ENCODE measurements at regions not wholly inside any gene's neighbourhood (a gene's known extent, or its start where the extent isn't known, plus 50 kb on each side); places are given as distances from the start of the nearest gene placed in this dataset.
"Not testable (repeated sequence)": the region's sequence is repeated elsewhere in the genome, so short reads cannot be mapped to it uniquely, and the experiment has no call there.

DNA sequence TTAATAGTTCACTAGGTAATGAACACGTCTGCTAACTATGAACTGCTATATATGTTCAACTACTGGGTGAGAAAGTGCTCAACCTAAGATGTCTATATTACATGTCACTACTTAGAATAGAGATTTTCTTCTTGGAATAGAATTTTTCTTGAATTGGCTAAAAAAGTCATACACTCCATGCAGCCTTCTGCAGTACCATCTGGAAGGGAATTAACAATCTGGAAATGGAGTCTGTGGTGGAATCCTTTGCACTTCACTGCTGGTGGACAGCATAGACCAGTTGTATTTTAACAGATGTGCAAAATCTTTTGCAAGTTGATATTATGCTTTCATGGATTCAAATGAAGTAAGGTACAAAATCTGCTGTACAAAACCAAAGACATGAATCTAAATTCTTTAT, 799.6 kb downstream of the KCNJ3 start:
- Mint-ChIP-seq H3K4me3 (no peak overlapping the region), H3K9me3 (peaks cover 4% of the 10 kb centered on the region), H3K36me3 (ENCODE audit: low read depth) (no peaks in the 10 kb centered on the region), H3K4me1 (ENCODE audit: low read depth) (no peaks in the 10 kb centered on the region), H3K27ac (no peak overlapping the region), H3K27me3 (ENCODE audit: low read depth) (no peaks in the 10 kb centered on the region)

DNA sequence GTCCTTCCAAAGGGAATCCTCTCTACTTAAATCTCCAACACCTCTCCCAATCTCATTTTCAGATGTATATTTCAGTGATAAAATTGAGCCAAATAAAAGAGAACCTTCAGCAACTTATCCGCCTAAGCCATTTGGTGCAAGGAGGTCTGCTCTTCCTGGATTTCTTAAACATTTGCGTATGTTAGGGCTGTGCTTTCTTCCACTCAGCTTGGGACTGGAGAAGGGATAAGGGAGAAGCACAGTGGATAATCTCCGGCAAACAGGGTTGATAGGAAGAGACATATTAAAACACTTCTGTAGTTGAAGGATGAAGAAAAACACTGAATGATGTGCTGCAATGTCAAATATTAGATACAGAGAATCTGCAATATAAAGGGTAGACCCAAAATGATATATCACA, 796.2 kb downstream of the KCNJ3 start:
- Mint-ChIP-seq H3K4me3 (no peak overlapping the region), H3K27ac (no peak overlapping the region), H3K9me3 (peaks cover 4% of the 10 kb centered on the region)

DNA sequence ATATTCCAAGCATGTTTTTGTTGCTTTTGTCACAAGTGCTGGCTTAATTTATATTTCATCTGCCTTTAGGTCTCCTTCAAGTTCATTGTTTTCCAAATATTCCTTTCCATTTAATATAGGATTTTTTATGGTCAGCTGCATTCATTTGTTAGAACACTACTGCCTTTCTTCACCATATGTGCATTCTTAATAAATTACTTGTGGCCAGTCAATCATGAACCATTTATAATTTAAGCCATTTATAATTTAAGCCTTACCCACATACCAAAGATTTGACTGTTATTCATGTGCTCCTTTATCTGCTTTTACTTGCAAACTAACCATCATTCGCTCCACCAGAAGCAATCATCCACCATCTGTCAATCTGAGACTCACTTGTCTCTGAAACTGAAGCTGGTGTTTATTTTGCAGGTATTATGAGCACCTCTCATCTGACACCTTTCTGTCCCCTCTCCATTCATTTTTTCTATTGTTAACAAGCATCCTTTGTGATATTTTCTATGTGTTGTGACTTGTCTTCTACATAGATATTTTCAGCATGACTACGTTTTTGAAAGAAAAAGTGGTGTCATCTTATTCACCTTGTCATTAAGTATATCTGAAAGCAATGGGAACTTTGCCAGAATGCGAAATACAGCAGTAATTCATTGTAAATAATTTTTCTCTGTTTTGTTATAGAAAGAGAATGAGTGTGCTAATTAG, 786.8 kb downstream of the KCNJ3 start:
- Mint-ChIP-seq H3K36me3 (ENCODE audit: low read depth) (no peaks in the 10 kb centered on the region), H3K9me3 (no peaks in the 10 kb centered on the region), H3K4me3 (no peak overlapping the region), H3K27me3 (ENCODE audit: low read depth) (no peaks in the 10 kb centered on the region), H3K4me1 (ENCODE audit: low read depth) (no peaks in the 10 kb centered on the region), H3K27ac (no peak overlapping the region)

More for the DNA sequence above, 796.2 kb downstream of the KCNJ3 start:
- no peaks in the 10 kb centered on the region for H3K27me3 Mint-ChIP-seq (ENCODE audit: low read depth)
- no peaks in the 10 kb centered on the region for H3K36me3 Mint-ChIP-seq (ENCODE audit: low read depth)
- no peaks in the 10 kb centered on the region for H3K4me1 Mint-ChIP-seq (ENCODE audit: low read depth)

DNA sequence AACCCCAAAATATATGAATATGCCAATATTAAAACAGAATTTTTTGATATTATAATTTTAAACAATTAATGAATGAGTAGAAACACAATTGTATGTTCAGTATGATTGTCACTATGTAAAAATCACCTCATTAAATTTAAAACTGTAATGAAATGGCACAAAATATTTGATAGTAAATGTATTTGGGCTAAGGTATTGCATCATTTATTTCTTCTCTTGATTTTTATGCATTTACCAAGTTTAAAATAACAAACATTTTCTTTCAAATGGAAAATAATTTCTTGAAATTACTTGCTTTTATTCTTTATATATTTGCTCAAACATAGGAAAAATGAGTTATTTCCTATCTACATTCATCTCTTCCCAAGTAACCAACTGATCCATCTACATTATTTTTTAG, 782.6 kb downstream of the KCNJ3 start:
- no peaks in the 10 kb centered on the region for H3K27me3 Mint-ChIP-seq (ENCODE audit: low read depth)
- H3K9me3 Mint-ChIP-seq, result no peaks in the 10 kb centered on the region
- no peaks in the 10 kb centered on the region for H3K4me1 Mint-ChIP-seq (ENCODE audit: low read depth)
- no peaks in the 10 kb centered on the region for H3K36me3 Mint-ChIP-seq (ENCODE audit: low read depth)
- no peak overlapping the region for H3K27ac Mint-ChIP-seq
- no peak overlapping the region for H3K4me3 Mint-ChIP-seq

DNA sequence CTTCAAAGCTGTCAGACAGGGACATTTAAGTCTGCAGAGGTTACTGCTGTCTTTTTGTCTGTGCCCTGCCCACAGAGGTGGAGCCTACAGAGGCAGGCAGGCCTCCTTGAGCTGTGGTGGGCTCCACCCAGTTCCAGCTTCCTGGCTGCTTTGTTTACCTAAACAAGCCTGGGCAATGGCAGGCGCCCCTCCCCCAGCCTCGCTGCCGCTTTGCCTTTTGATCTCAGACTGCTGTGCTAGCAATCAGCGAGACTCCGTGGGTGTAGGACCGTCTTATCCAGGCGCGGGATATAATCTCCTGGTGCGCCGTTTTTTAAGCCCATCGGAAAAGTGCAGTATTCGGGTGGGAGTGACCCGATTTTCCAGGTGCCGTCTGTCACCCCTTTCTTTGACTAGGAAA, 773.5 kb downstream of the KCNJ3 start:
- H3K27me3 Mint-ChIP-seq (ENCODE audit: low read depth); H3K9me3 Mint-ChIP-seq; H3K4me1 Mint-ChIP-seq (ENCODE audit: low read depth); H3K27ac Mint-ChIP-seq; H3K36me3 Mint-ChIP-seq (ENCODE audit: low read depth); H3K4me3 Mint-ChIP-seq: not testable (repeated sequence)

DNA sequence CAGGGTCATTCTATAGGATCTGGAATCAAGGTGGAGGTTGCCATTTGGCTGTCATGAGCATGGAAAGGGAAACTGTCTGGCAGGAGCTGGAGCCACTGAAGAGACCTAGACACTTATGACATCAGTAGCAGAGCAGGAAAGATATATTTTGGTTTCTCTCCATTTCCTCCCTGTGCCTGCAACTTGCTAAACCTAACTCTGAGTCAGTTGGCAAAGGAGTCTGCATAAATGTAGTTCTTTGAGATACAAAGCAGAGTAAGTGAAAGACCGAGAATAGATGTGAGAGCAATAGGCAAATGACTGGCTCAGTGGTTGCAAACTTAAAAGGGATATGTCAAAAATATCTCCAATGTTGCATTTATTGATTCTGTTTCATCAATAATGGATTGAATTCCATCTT, 757.7 kb downstream of the KCNJ3 start:
- no peaks in the 10 kb centered on the region for H3K4me1 Mint-ChIP-seq (ENCODE audit: low read depth)
- no peaks in the 10 kb centered on the region for H3K27me3 Mint-ChIP-seq (ENCODE audit: low read depth)
- no peak overlapping the region for H3K27ac Mint-ChIP-seq
- no peaks in the 10 kb centered on the region for H3K36me3 Mint-ChIP-seq (ENCODE audit: low read depth)
- H3K4me3 Mint-ChIP-seq, result no peak overlapping the region
- H3K9me3 Mint-ChIP-seq, result no peaks in the 10 kb centered on the region

DNA sequence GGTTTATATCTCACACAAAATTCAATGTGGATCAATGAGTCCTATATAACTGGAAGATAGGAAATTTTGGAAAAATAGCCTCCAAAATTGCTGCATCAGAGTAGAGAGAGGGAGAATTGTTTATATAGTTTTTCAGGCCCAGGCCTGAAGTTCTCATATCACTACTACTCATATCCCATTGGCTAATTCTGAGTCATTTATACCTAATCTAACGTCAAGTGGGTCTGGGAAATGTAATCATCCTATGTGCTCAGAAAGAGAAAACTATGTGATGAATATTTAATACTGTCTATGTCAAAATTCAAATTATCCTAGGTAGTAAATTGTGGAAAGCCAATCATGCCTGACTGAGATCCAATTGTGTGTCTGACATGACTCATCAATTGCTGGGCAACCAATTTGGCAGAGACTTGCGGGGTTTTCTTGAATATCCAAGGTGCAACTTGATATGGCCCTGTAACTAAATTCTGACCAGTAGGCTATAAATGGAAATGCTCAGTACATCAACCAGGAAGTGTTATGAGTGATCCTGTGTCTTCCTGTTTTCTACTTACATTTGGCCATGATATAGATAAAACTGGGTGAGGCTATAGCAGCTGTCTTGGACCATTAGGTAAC, 744.4 kb downstream of the KCNJ3 start:
- H3K9me3 Mint-ChIP-seq, result peaks cover 5% of the 10 kb centered on the region
- no peaks in the 10 kb centered on the region for H3K27me3 Mint-ChIP-seq (ENCODE audit: low read depth)
- H3K27ac Mint-ChIP-seq, result no peak overlapping the region
- H3K4me3 Mint-ChIP-seq, result no peak overlapping the region
- H3K36me3 Mint-ChIP-seq (ENCODE audit: low read depth), result no peaks in the 10 kb centered on the region
- no peaks in the 10 kb centered on the region for H3K4me1 Mint-ChIP-seq (ENCODE audit: low read depth)

DNA sequence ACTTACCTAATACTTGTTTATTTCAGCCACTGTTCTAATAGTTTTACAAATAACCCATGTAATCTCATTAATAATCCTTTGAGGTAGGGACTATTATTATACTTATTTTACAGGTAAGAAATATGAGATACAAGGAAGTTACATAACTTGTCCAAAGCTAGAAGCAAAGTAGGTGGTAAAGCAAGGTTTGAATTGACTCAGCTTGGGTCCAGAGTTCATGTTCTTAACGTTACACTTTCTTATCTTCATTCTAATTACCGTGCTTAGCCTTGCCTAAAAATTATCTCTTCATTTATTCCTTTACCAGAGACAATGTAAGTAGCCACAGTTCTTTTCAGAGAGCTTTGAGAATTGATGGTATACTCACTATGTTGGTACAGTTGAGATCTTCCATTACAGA, 743.6 kb downstream of the KCNJ3 start:
- no peak overlapping the region for H3K4me3 Mint-ChIP-seq
- peaks cover 5% of the 10 kb centered on the region for H3K9me3 Mint-ChIP-seq
- no peaks in the 10 kb centered on the region for H3K36me3 Mint-ChIP-seq (ENCODE audit: low read depth)
- H3K4me1 Mint-ChIP-seq (ENCODE audit: low read depth), result no peaks in the 10 kb centered on the region
- no peak overlapping the region for H3K27ac Mint-ChIP-seq
- no peaks in the 10 kb centered on the region for H3K27me3 Mint-ChIP-seq (ENCODE audit: low read depth)

DNA sequence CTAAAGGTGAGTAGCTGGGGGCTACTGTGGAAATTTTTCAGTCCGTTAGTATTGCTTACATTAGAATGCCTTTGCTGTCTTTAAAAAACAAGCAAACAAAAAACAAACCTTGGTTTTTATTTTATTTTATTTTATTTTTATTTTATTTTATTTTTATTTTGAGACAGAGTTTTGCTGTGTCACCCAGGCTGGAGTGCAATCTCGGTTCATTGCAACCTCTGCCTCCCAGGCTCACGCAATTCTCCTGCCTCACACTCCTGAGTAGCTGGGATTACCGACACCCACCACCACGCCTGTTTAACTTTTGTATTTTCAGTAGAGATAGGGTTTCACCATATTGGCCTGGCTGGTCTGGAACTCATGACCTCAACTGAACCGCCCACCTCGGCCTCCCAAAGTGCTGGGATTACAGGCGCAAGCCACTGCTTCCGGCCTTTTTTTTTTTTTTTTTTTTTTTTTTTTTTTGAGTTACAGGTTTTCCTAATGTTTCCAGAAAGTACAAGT, 732.6 kb downstream of the KCNJ3 start:
- Mint-ChIP-seq H3K4me1 (ENCODE audit: low read depth) (no peaks in the 10 kb centered on the region), H3K36me3 (ENCODE audit: low read depth) (no peaks in the 10 kb centered on the region), H3K9me3 (no peaks in the 10 kb centered on the region), H3K27me3 (ENCODE audit: low read depth) (no peaks in the 10 kb centered on the region), H3K27ac (no peak overlapping the region), H3K4me3 (no peak overlapping the region)

DNA sequence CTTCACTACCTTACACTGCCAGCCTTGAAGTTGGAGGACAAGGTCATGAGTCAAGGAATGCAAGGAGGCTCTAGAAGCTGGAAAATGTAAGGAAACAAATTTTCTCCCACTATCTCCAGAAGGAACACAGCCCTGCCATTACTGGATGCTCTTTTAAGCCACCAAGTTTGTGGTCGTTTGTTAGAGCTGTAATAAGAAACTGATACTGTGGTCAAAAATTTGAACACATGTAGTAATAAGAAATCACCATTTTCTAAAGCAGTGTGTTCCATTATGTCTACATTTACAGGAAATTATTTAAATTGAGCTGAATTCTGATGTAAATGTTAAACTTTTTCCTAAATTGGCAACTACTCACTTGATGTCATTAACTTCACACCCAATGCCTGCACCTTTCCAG, 729.0 kb downstream of the KCNJ3 start:
- no peaks in the 10 kb centered on the region for H3K36me3 Mint-ChIP-seq (ENCODE audit: low read depth)
- H3K9me3 Mint-ChIP-seq, result no peaks in the 10 kb centered on the region
- no peak overlapping the region for H3K27ac Mint-ChIP-seq
- H3K27me3 Mint-ChIP-seq (ENCODE audit: low read depth), result no peaks in the 10 kb centered on the region
- H3K4me3 Mint-ChIP-seq, result no peak overlapping the region
- no peaks in the 10 kb centered on the region for H3K4me1 Mint-ChIP-seq (ENCODE audit: low read depth)

DNA sequence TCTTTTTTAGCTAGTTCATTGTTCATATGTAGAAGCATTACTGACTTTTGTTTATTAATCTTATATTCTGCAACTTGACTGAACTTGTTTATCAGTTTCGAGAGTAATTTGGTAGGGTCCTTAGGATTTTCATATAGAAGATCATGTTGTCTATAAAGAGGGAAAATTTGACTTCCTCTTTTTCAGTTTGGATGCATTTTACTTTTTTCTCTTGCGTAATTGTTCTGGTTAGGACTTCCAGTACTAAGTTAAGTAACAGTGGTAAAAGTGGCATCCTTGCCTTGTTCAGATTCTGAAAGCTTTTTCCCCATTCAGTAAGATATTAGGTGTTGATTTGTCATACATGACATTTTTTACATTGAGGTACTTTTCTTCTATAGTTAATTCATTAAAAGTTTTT, 726.0 kb downstream of the KCNJ3 start:
- H3K36me3 Mint-ChIP-seq (ENCODE audit: low read depth), result no peaks in the 10 kb centered on the region
- H3K4me1 Mint-ChIP-seq (ENCODE audit: low read depth), result no peaks in the 10 kb centered on the region
- no peak overlapping the region for H3K27ac Mint-ChIP-seq
- no peaks in the 10 kb centered on the region for H3K9me3 Mint-ChIP-seq
- no peak overlapping the region for H3K4me3 Mint-ChIP-seq
- H3K27me3 Mint-ChIP-seq (ENCODE audit: low read depth), result no peaks in the 10 kb centered on the region

DNA sequence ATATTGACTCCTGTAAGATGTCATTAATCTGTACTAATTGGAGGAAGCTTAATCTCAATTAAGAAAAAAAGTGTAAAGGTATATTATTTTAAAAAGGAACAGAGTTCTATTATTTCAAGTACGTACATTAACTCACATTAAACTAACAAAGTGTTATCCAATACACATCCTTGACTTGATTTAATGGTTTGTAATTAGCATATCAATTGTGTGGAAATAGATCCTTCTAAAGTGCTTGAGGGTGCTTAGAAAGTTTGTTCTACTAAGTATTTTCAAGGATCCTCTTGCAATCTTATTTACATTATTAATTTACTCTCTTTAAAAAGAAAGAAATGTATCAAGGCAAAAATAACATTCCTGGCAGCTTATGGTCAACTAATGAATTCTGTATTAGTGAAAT, 720.3 kb downstream of the KCNJ3 start:
- H3K9me3 Mint-ChIP-seq, result no peaks in the 10 kb centered on the region
- no peaks in the 10 kb centered on the region for H3K27me3 Mint-ChIP-seq (ENCODE audit: low read depth)
- H3K27ac Mint-ChIP-seq, result no peak overlapping the region
- no peak overlapping the region for H3K4me3 Mint-ChIP-seq
- H3K36me3 Mint-ChIP-seq (ENCODE audit: low read depth), result no peaks in the 10 kb centered on the region
- no peaks in the 10 kb centered on the region for H3K4me1 Mint-ChIP-seq (ENCODE audit: low read depth)

DNA sequence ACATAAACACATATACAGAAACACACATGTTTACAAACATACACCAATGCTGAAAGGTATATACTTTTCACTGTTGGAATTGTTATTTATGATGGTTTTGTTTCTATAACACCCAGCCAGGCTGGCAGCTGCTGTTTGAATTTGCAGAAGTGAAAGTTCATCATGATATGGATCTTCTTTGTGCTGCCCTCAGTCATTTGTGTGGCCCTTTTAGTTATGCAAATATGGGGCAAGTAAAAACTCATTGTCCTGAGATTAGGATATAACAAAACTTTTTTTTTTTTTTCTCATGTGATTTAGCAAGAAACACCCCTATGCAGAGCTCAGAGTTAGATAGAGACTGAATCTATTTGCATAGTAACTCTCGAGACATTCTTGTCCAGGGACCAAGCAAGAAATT, 714.1 kb downstream of the KCNJ3 start:
- Mint-ChIP-seq H3K4me3 (no peak overlapping the region), H3K4me1 (ENCODE audit: low read depth) (no peaks in the 10 kb centered on the region), H3K27ac (no peak overlapping the region), H3K27me3 (ENCODE audit: low read depth) (no peaks in the 10 kb centered on the region), H3K9me3 (no peaks in the 10 kb centered on the region), H3K36me3 (ENCODE audit: low read depth) (no peaks in the 10 kb centered on the region)

DNA sequence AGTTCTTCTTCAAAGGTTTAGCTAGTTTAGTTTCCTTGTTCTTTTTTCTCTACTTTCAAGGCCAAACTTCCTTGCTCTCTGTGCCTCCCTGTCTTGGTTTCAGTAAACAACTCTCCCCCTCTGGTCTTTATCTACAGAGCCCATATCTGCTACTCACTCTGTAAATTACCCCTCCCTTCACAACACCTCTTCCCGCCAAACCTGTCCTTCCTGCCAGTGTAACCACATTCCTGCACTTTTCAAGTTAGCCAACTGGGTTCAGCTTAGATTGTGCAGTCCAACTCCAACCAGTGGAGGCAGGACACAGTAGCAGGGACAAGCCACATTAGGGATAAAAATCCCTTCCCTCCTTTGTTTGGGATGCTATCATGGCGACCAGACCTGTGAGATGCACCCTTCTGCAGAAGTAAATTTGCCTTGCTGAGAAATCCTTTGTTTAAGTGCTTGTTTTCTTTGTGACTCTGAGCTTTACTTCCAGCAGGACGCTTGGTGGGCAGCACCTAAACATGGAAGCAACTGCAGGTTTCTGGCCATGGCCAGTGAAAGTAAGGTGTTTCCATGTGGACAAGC, 706.0 kb downstream of the KCNJ3 start:
- H3K27ac Mint-ChIP-seq, result no peak overlapping the region
- peaks cover 20% of the 10 kb centered on the region for H3K9me3 Mint-ChIP-seq

DNA sequence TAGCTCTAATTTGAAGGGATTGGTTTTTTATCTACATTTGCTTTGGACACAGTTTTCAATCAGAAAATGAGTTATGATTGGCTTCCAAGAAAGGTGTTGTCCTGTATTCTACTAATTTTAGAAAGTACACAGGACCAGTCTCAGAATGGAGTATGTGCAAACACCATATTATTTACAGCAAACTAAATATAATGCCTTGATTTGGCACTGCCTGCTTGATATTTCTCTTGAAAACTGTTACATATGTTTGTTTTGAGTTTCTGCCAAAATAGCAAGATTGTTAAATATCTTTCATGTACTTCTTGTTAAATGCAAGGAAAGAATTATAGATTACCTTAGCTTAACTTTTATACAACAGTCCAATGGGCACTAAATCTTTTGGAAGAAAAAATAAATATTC, 694.9 kb downstream of the KCNJ3 start:
- Mint-ChIP-seq H3K36me3 (ENCODE audit: low read depth) (no peaks in the 10 kb centered on the region), H3K27me3 (ENCODE audit: low read depth) (no peaks in the 10 kb centered on the region), H3K4me1 (ENCODE audit: low read depth) (no peaks in the 10 kb centered on the region), H3K27ac (no peak overlapping the region), H3K4me3 (no peak overlapping the region), H3K9me3 (no peaks in the 10 kb centered on the region)

More for the DNA sequence above, 706.0 kb downstream of the KCNJ3 start:
- no peak overlapping the region for H3K4me3 Mint-ChIP-seq
- H3K4me1 Mint-ChIP-seq (ENCODE audit: low read depth), result no peaks in the 10 kb centered on the region
- H3K36me3 Mint-ChIP-seq (ENCODE audit: low read depth), result no peaks in the 10 kb centered on the region
- H3K27me3 Mint-ChIP-seq (ENCODE audit: low read depth), result no peaks in the 10 kb centered on the region

Measured in T-helper 1 cell treated with Interleukin-12 subunit alpha and Interleukin-12 subunit beta and Interleukin-4 antibody, amounts not matched to agents 30 μg/mL and 1 μg/mL, for 36 hours (primary cell).